Retinal pigment epithelial cell (primary cell): ENCODE measurements at regions not wholly inside any gene's neighbourhood (a gene's known extent, or its start where the extent isn't known, plus 50 kb on each side); places are given as distances from the start of the nearest gene placed in this dataset.

ENCODE experiments used
- DNase-seq: peaks from one replicate; pipeline ENCODE4 v3.0.0-alpha.2; 2010; ENCODE audit warnings: low read depth
- H3K4me3 ChIP-seq: 2 replicates; pipeline ENCODE4 v1.5.1; 2011; ENCODE audit warnings: mild to moderate bottlenecking, low read length, control low read depth, moderate library complexity
- TF ChIP-seq, protein P1 (sequence below): conservative IDR thresholded peaks from 2 replicates; pipeline ENCODE4 v1.5.1; 2011; ENCODE audit warnings: low read depth, low read length, control low read depth, inconsistent platforms

DNA sequence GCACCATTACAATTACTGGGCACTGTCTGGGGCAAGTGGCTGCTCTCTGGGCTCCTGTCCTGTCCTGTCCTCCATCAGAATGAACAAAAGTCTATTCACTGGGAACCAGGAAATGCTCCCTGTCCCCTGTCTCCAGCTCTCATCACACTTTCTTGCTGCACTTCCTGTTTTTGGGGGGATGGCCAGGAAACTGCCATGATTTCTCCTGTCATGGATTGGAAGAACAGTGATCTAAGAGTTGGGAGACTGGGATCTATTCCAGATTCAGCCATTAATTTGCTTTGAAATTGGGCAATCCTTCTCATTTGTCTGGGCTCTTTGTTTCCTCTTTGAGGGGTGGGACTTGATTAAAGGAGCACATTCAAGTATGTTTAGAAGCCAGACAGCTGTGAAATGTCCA lies 61.4 kb upstream of the KIRREL3 start:
- no peak for DNase-seq
- TF ChIP-seq, protein P1, sequence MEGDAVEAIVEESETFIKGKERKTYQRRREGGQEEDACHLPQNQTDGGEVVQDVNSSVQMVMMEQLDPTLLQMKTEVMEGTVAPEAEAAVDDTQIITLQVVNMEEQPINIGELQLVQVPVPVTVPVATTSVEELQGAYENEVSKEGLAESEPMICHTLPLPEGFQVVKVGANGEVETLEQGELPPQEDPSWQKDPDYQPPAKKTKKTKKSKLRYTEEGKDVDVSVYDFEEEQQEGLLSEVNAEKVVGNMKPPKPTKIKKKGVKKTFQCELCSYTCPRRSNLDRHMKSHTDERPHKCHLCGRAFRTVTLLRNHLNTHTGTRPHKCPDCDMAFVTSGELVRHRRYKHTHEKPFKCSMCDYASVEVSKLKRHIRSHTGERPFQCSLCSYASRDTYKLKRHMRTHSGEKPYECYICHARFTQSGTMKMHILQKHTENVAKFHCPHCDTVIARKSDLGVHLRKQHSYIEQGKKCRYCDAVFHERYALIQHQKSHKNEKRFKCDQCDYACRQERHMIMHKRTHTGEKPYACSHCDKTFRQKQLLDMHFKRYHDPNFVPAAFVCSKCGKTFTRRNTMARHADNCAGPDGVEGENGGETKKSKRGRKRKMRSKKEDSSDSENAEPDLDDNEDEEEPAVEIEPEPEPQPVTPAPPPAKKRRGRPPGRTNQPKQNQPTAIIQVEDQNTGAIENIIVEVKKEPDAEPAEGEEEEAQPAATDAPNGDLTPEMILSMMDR = no peak
- H3K4me3 ChIP-seq = no peak overlapping the region

DNA sequence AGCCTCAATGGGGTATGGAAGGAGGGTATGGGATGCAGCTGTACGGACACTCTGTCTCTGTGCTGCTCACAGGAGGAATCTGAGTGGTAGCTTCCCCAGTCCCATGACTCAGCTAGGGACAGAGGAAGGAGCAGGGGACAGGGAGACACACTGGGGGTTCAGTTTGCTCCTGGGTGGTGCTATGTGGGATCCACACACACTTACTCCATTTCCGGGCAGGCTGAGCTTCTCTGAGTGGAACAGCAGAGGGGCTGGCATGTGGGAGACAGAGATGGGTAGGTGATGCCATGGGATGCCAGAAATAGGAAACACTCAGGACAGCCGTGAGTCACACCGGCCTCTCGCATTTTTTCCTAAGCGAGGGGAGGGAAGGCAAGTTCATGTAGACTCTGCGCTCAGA lies 59.2 kb upstream of the KIRREL3 start:
- H3K4me3 ChIP-seq = no peak overlapping the region
- DNase-seq = no peak
- TF ChIP-seq, protein P1 = no peak

DNA sequence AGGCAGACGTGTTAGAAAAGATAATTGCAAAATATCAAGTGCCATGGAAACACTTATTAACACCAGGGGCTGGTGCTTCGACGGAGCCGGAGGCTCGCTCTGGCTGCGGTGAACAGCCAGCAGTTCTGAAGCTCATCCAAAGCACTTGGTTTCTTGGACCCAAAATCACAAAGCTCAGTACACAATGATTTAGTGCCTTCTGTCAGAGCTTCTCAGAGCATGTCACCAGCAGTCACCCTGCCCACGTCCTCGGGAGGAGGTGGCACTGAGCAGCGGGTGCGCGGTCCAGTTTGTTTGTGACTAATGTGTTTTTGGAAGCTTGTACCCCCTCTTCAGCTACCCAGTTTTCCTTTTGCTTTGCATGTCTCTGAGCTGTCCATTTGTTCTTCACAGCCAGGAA lies 58.7 kb upstream of the KIRREL3 start:
- no peak overlapping the region for H3K4me3 ChIP-seq
- DNase-seq = no peak
- TF ChIP-seq, protein P1 = no peak

DNA sequence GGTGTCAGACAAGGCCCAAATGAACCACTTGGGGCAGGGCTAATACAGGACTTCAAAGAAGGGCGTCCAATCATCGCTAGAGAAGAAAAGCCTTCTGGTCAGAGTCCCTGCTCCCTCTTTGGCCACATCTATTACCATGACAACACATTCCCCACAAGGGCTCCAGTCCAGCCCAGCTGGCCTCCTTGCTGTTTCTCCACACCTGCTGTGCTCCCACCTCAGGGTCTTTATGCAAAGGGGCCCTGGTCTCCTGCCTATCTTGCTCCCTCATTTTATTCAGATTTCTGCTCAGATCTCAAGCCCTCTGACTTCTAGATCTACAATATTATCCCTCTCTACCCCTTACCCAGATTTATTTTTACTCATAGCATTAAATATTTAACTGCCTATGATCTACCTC lies 58.0 kb upstream of the KIRREL3 start:
- TF ChIP-seq, protein P1 = no peak
- H3K4me3 ChIP-seq = no peak overlapping the region
- DNase-seq = no peak

DNA sequence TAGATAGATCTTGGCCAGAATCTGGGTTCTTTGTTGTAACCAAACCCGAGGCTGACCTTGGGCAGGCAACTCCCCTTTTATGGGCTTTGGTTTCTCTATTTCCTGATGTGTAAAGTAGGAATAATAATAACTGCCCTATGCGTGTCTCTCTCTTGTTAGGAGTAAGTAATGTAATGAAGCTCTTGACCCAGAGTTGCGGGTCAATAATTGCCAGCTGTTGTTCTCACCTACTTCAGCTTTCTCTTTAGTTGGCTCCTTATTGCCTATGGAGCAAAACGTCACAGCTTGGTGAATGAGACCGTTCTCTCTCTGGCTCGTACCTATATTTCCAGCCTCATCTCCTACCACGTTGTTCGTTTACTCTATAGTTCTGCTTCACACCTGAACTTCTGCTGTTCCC lies 56.6 kb upstream of the KIRREL3 start:
- no peak overlapping the region for H3K4me3 ChIP-seq
- TF ChIP-seq, protein P1 = no peak
- no peak for DNase-seq

DNA sequence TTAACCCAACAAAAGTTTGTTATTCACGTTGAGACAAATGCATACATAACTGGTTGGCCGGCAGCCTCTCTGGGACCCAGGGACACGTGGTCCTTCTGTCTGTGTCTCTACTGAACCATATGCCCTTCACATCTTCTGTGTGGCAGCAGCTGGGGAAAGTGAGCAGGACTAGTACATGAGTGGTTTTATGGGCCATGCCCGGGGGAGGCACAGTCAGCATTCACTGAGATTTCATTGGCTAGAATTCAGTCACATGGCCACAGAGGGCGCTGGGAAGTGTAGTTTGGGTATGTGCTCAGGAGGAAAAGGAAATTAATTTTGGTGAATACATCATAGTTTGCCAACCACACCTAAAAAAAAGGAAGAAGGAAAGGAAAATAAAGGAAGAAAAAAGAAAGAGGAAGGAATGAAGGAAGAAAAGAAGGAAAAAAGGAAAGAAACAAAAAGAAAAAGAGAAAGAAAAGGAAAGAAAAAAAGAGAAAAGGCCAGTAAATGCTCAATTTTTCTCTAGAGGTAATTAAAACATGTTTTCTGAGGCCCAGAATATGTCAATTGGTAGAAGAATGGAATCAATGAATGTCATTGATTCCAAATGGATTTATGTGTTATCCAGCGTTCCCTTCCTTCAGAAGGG lies 55.9 kb upstream of the KIRREL3 start:
- DNase-seq = no peak
- TF ChIP-seq, protein P1 = no peak
- no peak overlapping the region for H3K4me3 ChIP-seq

DNA sequence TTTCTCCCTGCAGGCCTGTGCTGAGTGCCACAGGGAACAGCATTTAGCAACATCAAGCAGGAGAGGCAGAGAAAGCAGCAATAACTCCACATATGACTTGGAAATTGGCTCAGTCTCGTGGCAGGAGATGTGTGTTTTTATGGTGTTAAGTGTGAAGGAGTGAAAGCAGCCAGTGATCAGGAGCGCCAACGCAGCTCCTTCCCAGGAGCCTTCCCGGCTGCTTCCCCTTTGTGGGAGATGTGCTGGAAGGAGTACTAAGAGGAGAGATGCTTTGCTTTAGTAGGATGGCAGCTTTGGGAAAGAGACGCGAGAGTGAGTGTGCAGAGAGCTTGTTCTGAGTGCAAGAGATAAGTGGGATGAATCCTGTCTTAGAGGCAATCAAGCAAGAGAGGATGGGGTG lies 54.7 kb upstream of the KIRREL3 start:
- DNase-seq = no peak
- no peak overlapping the region for H3K4me3 ChIP-seq
- TF ChIP-seq, protein P1 = no peak
